Cerebellar nuclear complex (tissue), 1 donor: ENCODE measurements at regions not wholly inside any gene's neighbourhood (a gene's known extent, or its start where the extent isn't known, plus 50 kb on each side); places are given as distances from the start of the nearest gene placed in this dataset.
"Not testable (repeated sequence)": the region's sequence is repeated elsewhere in the genome, so short reads cannot be mapped to it uniquely, and the experiment has no call there.

ENCODE experiments used
- DNase-seq, 2 experiments: peaks; one replicate each; lab custom pipeline; 2025; lab: John Stamatoyannopoulos, UW

DNA sequence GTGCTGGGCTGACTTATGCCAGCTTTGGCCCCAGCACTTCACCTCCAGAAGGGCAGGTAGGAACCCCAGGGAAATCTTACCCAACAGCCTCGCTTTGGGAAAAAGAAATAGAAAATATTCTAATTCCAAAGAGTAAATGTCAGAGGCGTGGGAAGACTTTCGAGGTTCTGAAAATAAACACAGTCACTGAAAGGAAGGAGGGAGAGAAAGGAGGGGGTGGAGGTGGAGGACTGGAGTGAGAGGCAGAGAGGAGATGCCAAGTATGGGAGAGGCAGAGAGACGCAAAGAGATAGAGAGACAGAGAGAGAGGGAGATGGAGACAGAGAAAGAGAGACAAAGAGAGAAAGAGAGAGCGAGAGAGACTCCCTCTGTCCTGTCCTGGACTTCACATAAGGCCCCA lies 395.0 kb downstream of the PTPRU start:
- DNase-seq: no peak

DNA sequence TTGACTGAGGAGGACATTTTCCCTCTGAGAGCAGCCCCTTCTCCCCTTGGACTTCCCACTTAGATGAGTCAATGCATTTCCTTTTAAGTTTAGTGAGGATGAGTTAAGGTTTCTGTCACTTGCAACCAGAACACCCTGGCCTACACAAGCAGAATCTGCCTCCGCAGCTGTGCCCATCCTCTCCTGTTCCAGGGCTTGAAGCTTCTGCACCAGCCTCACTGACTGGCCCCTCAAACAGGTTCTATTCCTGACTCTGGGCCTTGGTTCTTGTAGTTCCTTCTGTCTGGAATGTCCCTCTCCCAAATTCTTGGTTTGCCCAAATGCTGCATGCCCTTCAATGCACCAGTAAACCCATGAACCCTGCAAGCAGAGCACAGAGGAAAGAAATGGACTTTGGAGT lies 394.4 kb downstream of the PTPRU start:
- DNase-seq: no peak

DNA sequence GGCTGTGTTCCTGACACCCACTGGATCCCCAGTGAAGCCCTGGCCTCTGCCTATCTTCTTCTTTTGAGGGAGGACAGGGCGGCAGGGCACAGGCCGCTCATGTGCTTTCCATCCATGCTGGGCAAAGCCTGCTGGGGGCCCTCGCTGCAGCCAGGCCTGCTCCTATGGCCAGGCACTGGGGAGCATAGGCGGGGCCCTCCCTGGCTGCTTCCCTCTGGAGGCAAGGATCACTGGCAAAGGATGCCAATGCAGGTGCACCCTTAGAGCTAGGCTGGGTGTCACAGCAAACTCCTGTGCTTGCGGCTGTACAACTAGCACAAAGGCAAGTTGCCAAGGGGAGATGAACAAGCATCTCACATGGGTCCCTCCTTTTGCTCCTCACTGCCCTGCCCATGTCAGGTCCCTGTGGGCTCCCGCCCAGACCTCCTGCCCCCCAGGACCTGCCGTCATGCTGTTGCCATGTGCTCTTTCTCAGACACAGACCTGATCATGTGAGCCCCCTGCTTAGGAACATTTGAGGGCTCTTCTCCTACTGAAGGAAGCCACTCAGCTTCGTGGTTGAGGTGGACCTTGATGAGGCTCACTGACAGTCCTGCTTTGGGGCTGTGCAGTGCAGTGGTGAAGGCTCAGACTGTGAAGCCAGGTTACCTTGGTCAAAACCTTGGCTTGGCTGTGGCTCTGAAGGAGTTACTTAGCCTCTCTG lies 393.6 kb downstream of the PTPRU start:
- no peak for DNase-seq

DNA sequence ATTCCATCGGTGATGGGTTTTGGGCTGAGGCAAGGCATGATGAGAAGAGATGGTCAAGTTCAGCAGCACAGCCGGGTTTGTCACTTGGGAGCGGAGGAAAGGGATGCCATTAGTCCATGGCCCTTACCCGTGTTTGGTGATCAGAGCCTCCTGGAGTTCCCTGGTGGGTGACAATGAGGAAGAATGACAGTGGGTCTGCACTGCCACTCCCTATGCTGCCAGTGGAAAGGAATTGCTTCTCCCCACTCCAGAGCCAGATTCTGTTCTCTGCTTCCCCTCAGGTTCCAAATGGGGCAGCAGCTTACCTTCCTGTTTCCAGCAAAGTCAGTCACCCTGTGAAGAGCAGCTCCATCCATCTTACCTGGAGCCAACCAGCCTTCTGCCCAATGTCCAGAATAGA lies 393.1 kb downstream of the PTPRU start:
- no peak for DNase-seq

DNA sequence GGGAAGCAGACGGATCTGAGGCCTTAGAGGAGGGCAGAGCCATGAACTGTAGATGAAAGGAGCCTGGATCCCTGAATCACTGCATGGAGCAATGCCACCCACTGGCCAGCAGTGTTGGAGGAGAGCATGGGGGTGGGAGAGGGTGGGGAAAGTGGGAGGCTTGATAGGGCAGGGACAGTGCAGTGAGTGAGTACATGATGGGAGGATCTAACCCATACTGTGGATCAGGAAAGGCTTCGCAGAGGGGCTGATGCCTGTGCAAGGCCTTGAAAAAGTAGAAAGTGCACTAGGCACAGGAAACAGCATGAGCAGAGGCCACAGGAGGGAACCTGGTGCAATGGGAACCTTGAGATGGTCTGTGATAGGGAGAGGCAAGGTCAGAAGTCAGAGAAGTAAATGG lies 391.9 kb downstream of the PTPRU start:
- no peak for DNase-seq

DNA sequence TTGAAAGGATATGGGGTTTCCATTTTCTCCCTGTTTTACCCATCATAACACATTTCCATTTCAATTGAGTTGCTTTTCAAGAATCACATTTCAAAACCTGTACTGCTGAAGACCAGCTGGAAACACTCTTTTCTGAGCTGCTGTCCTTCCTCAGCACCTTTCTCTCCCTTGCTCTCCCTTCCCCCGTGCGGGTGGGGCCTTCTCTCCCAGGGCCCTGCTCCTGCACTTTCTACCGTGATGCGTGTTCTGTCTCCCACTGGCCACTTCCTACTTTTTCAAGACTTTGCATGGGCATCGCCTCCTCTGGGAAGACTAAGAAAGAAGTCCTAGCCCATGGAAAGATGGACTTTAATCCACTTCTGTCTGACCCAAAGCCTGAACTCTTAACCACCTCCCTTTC lies 390.4 kb downstream of the PTPRU start:
- no peak for DNase-seq

DNA sequence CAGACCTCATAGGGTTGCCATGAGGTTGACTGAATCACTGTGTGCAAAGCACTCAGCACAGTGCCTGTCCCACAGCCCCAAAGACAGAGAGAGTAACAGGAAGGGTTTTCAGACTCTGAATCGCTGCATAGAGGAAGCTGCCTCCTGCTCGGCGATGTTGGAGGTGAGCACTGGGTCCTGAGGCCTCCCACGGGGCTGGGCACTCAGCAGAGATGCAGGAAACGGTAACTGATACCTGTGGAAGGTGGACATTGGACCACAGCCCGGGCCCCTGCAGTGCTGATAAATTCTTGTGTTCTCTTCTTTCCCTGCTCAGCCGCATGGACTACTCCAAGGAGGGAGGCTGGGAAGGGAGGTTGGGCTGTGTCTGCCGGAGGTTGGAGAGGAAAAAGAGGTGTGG lies 389.7 kb downstream of the PTPRU start:
- no peak for DNase-seq

DNA sequence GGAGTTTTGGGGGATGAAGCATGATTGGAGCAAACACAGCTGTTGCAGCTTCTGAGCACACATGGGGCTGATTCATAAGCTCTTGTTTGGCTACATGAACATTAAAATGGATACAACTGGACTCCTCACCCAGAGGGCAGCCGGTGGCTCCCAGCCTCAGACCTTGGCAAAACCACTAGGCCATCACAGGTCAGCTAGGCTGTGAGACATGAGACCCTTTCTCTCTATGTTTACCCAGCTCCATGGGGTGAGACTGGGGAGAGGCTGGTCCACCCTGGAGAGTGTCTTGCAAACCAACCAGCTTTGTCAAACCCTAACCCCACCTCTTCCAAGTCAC lies 388.7 kb downstream of the PTPRU start:
- DNase-seq: no peak

DNA sequence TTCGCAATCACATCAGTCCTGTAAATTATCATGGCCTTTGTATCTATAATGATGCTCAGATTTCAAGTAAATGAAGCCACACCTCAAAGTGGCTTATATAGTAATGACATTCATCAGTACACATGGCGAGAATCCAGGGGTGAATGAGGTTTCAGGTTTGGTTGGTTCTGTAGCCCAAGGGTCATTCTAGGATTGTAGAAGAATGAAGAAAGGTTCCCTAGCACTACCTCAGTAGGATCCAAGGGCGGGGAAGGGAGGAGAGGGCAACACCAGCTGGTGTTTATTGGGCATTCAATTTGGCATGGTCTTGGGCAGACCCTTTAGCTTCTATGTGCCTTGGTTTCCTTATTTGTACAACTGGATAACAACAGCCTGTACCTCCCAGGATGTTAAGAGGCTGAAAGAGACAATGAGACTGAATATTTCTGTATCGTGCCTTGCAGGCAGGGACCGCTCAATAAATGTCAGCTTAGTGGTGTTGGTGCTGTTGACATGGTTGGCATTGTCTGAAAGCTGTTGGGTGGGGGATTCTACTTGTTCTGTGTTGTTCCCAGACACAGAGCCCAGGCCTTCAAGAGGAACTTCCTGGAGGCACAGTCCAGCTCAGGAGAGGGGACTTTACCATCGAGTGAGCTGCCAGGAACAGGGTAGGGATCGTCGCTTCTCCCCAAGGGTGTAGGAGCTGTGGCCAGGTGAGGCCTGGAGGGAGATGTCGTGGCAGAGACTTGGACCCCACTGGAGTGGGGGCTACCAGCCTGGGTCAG lies 388.2 kb downstream of the PTPRU start:
- no peak for DNase-seq

DNA sequence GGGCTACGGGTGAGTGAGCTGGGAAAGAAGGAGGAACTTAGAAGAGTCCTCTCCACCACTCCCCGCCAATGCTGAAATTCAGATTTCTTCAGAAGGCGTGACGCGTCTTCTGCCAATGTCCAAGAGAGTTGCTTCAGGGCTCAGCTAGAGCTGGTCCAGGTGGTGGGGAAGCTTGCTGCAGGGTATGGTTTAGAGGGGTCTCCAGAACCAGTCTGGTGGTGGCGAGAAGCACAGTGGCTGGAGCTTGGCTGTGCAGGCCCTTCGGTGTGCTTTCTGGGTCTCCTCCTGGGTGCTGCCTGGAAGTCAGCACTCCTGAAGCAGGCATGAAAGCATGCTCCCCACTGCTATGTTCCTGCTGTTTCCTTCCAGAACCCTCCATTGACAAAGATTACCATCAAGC lies 387.2 kb downstream of the PTPRU start:
- DNase-seq: no peak

DNA sequence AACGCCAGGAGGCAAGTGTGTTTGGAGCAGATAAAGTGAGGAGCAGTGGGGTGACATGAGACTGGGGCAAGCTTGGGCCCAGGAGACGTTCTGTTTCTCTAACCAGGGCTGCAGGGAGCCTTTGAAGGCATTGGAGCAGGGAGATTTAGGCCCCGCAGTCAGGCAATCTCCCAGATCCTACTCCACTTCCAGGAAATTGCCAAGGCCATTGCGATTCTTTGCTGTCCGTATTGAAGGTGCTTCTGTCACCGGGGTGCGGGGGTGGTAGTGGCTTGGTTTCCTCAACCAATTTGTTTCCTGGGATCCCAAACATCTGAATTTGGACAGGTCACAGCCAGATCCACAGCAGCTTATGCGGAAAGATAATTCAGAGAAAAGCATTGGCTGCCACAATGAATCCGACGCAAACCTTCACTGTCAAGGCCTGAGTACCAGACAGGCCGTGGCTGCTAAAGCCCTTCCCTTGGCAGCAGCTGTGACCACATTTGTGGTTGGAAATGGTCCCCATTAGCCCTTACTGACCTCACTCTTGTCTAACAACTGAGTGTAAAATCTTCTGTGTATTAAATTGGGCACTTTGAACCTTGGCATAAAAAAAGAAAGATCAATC lies 385.6 kb downstream of the PTPRU start:
- no peak for DNase-seq

DNA sequence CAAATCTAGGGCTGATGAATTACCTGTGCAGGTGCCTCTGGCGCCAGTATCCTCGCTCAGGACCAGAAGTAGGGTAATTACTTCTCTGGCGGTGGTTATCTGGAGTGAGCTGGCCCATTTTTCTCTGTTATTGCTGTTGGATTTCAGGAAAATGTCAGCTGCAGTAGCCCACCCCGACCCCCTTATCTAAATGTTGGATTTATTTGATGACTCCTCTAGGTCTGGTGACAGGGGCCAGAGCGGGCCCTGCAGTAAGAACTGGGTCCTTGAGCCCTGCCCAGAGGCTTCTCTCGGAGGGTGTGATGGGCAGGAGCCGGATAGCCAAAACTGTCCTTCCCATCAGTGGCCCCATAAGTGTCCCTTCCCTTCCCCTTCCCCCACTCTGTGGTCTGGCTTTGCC lies 384.3 kb downstream of the PTPRU start:
- no peak for DNase-seq

DNA sequence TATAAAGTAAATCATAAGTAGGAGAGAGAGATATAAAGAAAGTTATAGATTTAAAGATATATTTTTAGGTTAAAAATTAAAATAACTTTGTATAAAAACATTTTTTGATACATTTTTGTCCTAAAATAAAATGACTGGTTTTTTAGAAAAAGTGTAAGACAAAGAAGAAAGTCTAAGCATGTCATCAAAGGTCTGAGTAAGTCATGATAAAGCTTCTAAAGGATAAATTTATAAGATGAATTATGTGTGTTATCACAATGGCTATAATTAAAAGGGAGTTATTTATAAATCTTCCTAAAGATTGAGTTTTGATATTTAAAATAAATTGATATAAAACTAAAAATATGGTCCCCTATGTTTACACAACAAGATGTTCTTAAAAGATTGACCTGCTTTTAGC lies 370.9 kb downstream of the PTPRU start:
- DNase-seq: no peak

DNA sequence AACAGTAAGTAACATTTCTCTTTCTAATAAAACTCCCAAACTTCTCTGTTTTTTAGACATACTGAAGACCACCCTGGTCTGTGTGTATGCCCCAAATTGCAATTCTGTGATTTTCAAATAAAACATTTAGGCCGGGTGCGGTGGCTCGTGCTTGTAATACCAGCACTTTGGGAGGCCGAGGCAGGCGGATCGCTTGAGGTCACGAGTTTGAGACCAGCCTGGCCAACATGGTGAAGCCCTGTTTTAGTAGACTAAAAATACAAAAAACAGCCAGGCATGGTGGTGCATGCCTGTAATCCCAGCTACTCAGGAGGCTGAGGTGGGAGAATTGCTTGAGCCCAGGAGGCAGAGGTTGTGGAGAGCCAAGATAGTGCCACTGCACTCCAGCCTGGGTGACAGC lies 368.5 kb downstream of the PTPRU start:
- DNase-seq: not testable (repeated sequence)

DNA sequence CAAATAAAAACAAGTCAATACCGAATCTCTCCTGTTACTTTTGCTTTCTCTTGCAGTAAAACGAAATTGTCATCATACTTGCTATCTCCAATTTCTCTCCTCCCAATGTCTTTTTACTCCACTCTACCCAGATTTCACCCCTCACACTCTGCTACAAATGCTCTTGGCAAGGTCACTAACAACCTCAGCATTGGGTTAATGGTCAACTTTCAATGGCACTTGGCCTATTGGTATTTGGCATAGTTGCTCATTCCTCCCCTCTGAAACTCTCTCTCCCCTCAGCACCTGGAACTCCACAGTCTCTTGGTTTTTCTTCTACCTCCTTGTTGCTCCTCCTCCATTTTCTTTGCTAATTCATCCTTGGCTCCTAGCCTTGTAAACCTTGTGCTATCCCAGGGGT lies 367.3 kb downstream of the PTPRU start:
- DNase-seq: no peak

DNA sequence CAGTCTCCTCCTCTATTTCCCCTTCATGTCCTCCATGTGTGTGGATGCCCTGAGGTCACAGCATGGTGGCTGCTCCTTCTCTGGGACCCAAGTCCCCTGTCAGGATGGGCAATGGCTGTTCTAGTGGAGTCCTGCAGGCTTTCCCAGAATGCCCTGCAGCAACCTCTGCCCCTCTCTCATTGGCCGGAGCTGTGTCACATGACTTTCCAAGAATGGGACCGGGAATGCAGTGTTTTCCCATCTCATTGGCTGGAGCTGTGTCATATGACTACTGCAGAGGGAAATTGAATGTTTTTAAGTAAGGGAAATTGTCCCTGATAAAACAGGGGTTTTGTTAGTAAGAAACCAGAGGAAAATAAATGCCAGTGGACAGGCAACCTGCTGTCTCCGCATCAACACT lies 365.9 kb downstream of the PTPRU start:
- no peak for DNase-seq

DNA sequence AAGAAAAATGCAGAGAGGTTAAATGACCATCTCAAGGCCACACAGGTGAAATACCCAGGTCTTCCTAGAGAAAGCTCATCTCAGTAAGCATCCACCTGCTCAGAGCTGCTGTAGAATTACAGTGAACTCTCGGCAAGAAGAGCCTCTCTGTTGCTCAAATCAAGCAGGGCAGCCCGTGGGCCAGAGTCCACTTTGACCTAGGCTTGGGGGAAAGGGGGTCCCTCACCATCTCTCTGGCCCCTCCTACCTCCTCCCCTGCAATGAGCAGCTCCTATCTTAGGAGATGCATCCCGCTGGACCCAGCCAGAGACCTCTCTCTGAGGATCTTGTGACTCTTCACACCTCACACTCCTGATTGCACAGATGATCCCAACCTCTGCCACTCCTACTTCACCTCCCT lies 364.7 kb downstream of the PTPRU start:
- no peak for DNase-seq

DNA sequence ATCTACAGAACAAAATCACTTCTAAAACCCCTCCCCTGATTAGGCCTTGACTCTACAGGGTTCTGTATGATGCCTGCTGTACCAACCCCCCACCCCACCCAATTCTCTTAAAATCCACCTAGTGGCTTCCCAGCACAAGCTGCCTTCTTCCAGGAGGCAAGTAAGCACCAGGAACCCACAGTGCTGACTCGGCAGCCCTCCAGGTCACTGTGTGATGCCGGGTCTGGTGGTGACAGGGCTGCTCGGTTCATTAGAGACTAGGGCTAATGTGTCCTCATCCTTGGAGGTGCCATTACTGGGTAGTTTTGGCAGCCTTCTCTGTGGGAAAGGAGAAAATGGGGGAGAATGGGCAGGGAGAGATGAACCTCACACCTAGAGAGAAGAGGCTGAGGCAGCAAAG lies 363.5 kb downstream of the PTPRU start:
- DNase-seq: no peak

DNA sequence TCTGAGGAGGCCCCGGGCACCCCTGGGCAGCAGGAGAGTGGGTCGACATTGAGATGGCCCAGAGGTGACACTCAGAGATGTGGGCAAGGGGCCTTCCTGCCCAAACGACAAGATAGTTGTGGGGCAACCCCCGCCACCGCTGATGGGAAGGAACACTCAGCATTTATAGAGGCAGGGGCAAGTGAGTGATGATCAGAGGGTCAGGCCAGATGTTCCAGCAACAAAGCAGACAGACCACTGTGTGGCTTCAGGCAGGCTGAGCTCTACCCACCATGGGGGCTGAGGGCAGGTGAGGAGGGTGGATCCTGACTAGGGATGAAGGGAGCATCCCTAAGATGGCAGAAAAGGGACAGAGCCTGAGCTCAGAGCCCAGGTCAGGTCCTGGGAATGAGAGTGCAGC lies 362.7 kb downstream of the PTPRU start:
- DNase-seq: no peak

DNA sequence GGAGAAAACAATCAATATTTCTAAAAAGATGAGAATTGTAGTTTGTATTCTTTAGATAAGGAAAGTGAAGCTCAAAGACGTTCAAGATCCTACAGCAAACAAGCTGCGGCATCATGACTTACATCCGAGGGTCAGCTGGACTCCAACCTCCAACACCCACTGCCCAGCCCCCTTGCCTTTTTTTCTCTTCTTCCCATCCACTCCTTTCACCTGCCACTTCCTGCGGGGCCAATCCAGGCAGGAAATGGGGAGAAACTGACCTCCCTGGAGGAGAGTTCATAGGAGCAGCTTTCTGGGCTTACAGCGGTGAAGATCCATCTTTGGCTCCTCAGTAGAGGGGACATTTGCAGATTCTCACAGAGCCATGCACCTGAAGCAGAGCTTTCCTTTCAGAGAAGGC lies 361.5 kb downstream of the PTPRU start:
- DNase-seq: no peak

DNA sequence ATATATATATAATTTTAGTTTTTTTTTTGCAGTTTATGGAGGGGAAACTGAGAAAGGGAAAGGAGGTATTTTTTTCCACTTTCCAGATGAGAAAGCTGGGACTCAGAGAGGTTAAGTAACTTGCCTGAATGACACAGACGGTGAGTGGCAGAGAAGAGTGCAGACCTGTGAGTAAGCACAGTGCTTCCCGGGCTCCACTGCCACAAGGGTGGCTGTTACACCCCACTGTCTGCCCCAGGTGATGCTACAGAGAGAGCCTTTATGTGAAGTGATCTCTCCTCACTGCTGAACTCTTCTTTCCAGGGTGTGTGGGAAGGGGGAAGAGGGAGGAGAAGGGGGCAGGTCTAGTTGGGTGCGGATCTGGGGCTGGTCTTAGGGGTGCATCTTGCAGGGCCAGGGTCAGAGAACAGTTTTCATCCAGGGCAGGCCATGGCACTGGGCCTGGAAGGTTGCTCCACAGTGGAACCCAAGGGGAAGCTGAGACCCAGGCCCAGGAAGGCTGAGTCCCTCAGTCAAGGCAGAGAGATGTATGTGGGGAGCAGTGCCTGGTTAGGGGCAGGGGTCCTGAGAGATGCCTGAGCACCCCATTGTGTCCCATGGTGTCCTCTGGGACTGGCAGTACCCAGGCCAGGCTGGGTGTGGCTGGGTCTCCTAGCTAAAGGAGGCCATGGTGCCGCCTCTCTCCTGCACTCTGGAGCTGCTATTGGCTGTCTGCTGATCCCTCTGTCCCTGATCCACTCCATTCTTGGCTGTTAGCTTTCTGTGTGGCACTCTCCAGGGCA lies 357.5 kb downstream of the PTPRU start:
- no peak for DNase-seq

DNA sequence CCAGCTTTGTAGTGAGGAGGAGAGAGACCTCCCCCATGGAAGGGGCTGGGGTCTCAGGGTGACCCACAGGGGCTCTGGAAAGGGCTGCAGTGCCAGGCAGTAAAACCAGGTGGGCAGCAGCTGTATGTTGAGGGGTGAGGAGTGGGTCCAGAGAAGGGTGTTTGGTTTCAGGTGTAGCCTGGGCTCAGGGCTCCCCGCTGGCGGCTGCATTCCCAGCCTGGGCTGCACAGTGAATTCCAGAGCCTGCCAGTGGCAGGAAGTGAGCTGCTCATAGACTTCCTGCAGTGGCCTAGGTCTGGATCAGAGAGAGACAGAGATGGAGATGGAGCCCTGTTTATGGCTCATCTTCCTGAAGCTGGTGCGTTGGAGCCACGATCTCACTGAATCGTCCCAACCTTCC lies 356.4 kb downstream of the PTPRU start:
- DNase-seq: no peak

DNA sequence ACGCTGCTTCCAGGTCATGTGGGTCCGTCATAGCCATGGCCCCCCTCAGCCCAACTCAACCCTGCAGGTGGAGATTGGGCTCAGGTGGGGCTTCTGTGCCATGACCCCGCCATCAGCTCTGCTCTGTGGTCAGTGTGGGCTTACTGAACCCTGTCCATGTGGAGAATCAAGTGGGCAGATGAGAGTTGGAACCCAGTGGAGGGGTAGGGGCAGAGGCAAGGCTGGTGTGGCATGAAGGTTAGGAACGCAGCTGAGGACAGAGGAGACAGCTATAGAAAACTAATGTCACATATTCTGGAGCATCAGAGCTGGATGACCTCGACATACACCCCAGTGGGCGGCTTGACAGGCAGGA lies 355.9 kb downstream of the PTPRU start:
- no peak for DNase-seq
